Prostate gland (tissue), 2 donors: ENCODE measurements at regions not wholly inside any gene's neighbourhood (a gene's known extent, or its start where the extent isn't known, plus 50 kb on each side); places are given as distances from the start of the nearest gene placed in this dataset.

Experiments used
- DNase-seq: peaks from one replicate; pipeline ENCODE4 v3.0.0-alpha.2; 2019; ENCODE audit warnings: low spot score
- H3K27ac ChIP-seq, 2 donors: fragments of 200-600 bp; sonication (generic); 2 replicates each; pipeline ENCODE4 v1.5.1; 2017 to 2019
- H3K27me3 ChIP-seq: fragments of 200-600 bp; sonication (generic); replicated peaks from 2 replicates; pipeline ENCODE4 v1.5.1; 2019; ENCODE audit not compliant: insufficient read depth
- H3K36me3 ChIP-seq, 2 donors: fragments of 200-600 bp; sonication (generic); 1 replicate in 1 of 2; 2 replicates in 1 of 2; pipeline versions ENCODE4 v1.5.1 to v1.8.1; 2017 to 2019
- H3K4me1 ChIP-seq: fragments of 200-600 bp; sonication (generic); replicated peaks from 2 replicates; pipeline ENCODE4 v1.5.1; 2019
- H3K4me3 ChIP-seq, 2 donors: fragments of 200-600 bp; sonication (generic); 2 replicates each; pipeline ENCODE4 v1.5.1; 2017 to 2019
- H3K9me3 ChIP-seq: fragments of 200-600 bp; sonication (generic); 2 replicates; pipeline ENCODE4 v1.5.1; 2017
- POLR2A ChIP-seq: fragments of 450-650 bp; IDR thresholded peaks from one replicate; pipeline ENCODE4 v1.6.1; 2016; ENCODE audit warnings: antibody characterized with exemption, mild to moderate bottlenecking
- POLR2AphosphoS5 ChIP-seq: sonication (generic); formaldehyde crosslinking; IDR thresholded peaks from one replicate; pipeline ENCODE4 v1.6.1; 2017; ENCODE audit warnings: antibody characterized with exemption
- WGBS: methylation state at CpG from one replicate; pipeline ENCODE4 v1.1.5; 2018; 5-methylcytosine and 5-hydroxymethylcytosine counted together
- intact Hi-C: fragments of 100-400 bp; cut with DNase I; formaldehyde crosslinking; loops from one replicate; pipeline ENCODE4 v1.14.2; 2022
- TF ChIP-seq, protein P1 (sequence below), 4 experiments: fragments of 200-600 bp in 2 of 4; fragments of 450-650 bp in 2 of 4; sonication (generic) in 2 of 4; IDR thresholded peaks; 1 replicate in 3 of 4; 2 replicates in 1 of 4; pipeline ENCODE4 v1.5.1; 2016 to 2019; ENCODE audit warnings: antibody characterized with exemption in 4 of 4, mild to moderate bottlenecking in 2 of 4, moderate library complexity in 2 of 4

DNA sequence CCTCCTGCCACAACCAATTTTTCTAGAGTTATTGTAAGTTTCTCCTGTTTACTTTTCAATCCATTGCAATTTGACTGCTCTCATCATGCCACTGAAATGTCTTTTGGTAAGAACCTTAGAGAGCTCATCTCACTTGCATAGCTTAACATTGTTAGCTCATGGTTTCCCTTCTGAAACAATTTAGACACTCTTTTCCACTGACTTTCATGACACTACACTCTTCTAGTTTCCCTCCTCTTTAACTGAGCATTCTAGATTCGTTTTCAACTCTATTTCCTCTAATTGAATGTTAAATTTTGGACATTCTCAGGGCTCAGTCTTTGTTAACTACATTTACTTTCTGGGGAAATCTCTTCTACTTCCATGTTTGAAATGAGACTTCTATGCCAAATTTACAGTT is 369.1 kb downstream of the JRKL start:
- H3K36me3 ChIP-seq: no peaks in the 10 kb centered on the region
- no peaks in the 10 kb centered on the region for H3K27me3 ChIP-seq
- no peak for TF ChIP-seq POLR2AphosphoS5
- WGBS: 54% methylated on average over 1 of the region's 1 CpG
- H3K4me3 ChIP-seq: no peak overlapping the region
- H3K27ac ChIP-seq: no peak overlapping the region
- H3K4me1 ChIP-seq: no peaks in the 10 kb centered on the region
- intact Hi-C loops: no loop called here
- H3K9me3 ChIP-seq: no peaks in the 10 kb centered on the region
- no peak for DNase-seq

DNA sequence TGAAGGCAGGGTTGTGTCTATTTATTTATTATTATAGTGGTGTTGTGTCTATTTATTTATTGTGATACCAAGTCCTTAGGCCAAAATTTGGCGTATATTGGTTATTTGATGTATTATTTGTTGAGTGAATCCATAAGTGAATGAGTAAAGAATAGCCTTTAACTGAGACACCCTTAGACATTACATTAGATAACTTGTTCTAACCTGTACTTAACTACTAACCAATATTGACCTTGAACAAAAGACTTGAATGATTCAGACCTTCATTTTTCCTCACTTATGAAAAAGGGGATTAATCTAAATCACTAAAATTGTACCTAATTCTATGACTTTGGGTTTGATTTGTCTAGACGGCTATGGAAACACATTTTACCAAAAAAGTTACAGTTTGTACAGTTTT is 370.5 kb downstream of the JRKL start:
- Histone ChIP-seq H3K27me3 (no peaks in the 10 kb centered on the region), H3K9me3 (no peaks in the 10 kb centered on the region), H3K4me1 (no peaks in the 10 kb centered on the region), H3K27ac (no peak overlapping the region), H3K36me3 (no peaks in the 10 kb centered on the region), H3K4me3 (no peak overlapping the region)
- WGBS: 96% methylated on average over 2 of the region's 2 CpGs
- DNase-seq: no peak
- TF ChIP-seq POLR2AphosphoS5: no peak
- intact Hi-C loops: no loop called here

DNA sequence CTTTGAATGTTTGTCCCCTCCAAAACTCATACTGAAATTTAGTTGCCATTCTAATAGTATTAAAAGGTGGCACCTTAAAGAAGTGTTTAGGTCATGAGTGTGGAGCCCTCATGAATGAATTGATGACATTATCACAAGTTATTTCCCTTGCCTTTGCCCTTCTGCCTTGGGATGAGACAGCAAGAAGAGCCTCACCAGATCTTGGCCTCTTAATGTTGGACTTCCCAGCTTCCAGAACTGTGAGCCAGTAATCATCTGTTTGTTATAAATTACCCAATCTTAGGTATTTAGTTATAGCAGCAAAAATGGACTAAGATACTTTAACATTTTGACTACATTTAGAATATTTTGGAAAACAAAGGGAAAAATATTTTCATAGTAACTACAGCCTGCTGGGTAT is 371.0 kb downstream of the JRKL start:
- TF ChIP-seq, protein P1, sequence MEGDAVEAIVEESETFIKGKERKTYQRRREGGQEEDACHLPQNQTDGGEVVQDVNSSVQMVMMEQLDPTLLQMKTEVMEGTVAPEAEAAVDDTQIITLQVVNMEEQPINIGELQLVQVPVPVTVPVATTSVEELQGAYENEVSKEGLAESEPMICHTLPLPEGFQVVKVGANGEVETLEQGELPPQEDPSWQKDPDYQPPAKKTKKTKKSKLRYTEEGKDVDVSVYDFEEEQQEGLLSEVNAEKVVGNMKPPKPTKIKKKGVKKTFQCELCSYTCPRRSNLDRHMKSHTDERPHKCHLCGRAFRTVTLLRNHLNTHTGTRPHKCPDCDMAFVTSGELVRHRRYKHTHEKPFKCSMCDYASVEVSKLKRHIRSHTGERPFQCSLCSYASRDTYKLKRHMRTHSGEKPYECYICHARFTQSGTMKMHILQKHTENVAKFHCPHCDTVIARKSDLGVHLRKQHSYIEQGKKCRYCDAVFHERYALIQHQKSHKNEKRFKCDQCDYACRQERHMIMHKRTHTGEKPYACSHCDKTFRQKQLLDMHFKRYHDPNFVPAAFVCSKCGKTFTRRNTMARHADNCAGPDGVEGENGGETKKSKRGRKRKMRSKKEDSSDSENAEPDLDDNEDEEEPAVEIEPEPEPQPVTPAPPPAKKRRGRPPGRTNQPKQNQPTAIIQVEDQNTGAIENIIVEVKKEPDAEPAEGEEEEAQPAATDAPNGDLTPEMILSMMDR (IDR thresholded peaks at IDR 0.05): no peak
- TF ChIP-seq POLR2AphosphoS5 (no peak), POLR2A (no peak)
- no peak for DNase-seq

DNA sequence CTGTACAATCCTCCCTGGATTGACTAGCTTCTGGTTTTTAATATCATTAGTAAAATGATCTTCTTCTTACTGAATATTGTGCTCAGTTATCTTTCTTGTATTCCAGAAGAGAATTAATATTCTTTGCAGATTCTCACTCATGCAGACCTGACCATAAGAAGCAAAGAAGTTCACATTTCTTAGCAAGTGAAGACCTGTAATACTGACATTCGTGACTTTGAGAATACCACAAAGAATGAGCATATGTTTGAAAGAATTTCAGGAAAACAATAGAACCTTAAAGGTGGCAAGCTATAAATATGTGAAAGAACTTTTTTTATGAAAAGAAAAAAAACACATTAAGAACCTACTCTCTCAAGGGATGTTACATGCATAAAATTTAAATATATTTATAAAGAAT is 371.6 kb downstream of the JRKL start:
- TF ChIP-seq, protein P1 (IDR thresholded peaks at IDR 0.05): no peak
- TF ChIP-seq POLR2A (no peak), POLR2AphosphoS5 (no peak)
- Histone ChIP-seq H3K4me1 (no peaks in the 10 kb centered on the region), H3K36me3 (no peaks in the 10 kb centered on the region), H3K9me3 (no peaks in the 10 kb centered on the region), H3K27me3 (no peaks in the 10 kb centered on the region), H3K27ac (no peak overlapping the region), H3K4me3 (no peak overlapping the region)
- WGBS: 47% methylated on average over 1 of the region's 1 CpG
- no peak for DNase-seq
- intact Hi-C loops: no loop called here

More for the DNA sequence above, 371.0 kb downstream of the JRKL start:
- Histone ChIP-seq H3K27ac (no peak overlapping the region), H3K4me3 (no peak overlapping the region), H3K9me3 (no peaks in the 10 kb centered on the region), H3K27me3 (no peaks in the 10 kb centered on the region), H3K36me3 (no peaks in the 10 kb centered on the region), H3K4me1 (no peaks in the 10 kb centered on the region)
- intact Hi-C loops: no loop called here

DNA sequence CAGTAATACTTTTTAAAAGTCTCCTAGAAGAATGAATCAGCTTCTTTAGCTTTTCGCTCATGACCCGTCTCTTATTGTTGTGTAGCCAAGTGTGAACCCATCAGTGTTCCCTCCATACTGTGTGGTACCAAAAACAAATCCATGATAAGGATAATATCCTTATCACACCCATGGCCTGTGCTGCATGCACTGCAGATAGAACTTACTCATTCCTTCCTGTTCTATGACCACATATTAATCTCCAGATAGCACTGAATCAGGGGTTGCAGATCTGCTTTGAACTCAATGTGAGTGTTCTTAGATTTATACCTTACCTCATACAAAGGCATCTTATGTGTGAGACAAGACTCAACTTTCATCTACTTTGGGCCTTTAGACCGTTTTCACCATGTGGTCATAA is 373.4 kb downstream of the JRKL start:
- H3K27ac ChIP-seq: no peak overlapping the region
- H3K4me1 ChIP-seq: no peaks in the 10 kb centered on the region
- TF ChIP-seq, protein P1 (IDR thresholded peaks at IDR 0.05): no peak
- TF ChIP-seq POLR2A (no peak), POLR2AphosphoS5 (no peak)
- DNase-seq: no peak
- no peaks in the 10 kb centered on the region for H3K27me3 ChIP-seq
- no peaks in the 10 kb centered on the region for H3K9me3 ChIP-seq
- 81% methylated on average over 3 of the region's 3 CpGs for WGBS
- intact Hi-C loops: no loop called here
- no peaks in the 10 kb centered on the region for H3K36me3 ChIP-seq
- no peak overlapping the region for H3K4me3 ChIP-seq

DNA sequence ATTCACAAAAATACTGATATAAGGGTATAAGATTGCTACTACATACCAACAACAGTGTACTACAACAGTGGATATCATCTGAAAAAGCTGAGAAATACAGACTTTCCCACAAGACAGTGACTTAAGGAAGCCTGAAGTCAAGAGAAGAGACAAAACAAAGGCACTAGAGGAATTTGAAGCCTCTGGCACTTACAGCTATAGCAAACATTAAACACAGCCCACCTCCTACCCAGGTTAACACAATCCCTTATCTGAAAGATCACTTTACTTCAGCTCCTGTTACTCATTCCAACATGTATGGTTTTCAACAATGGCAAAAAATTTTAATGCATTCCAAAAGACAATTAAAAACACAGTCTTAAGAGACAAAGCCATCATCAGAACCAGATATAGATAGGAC is 388.5 kb downstream of the JRKL start:
- TF ChIP-seq, protein P1 (IDR thresholded peaks at IDR 0.05): no peak
- TF ChIP-seq POLR2A (no peak), POLR2AphosphoS5 (no peak)
- Histone ChIP-seq H3K27me3 (no peaks in the 10 kb centered on the region), H3K36me3 (no peaks in the 10 kb centered on the region), H3K9me3 (no peaks in the 10 kb centered on the region), H3K4me1 (no peaks in the 10 kb centered on the region), H3K27ac (no peak overlapping the region), H3K4me3 (no peak overlapping the region)
- intact Hi-C loops: no loop called here
- no peak for DNase-seq
